ENCODE measurements at regions not wholly inside any gene's neighbourhood (a gene's known extent, or its start where the extent isn't known, plus 50 kb on each side); places are given as distances from the start of the nearest gene placed in this dataset.
"Not testable (repeated sequence)": the region's sequence is repeated elsewhere in the genome, so short reads cannot be mapped to it uniquely, and the experiment has no call there.

DNA sequence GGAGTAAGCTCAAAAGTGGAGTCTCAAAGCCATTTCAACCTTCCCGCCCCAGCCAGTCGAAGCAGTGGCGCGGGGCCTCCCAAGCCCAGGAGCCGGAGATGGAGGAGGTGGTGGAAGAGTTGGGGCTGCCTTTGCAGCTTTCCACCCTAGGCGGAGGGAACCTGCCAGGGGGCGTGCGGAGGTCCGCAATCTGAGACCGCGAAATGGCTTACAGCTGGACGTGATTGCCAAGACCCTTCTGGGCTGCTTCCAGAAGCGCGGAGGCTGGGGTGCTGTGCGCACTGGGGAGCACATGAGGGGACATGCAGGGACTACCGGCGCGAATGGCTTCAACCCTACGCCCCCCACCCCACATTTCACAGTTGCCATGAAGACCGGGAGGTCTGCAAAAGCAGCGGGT, 86.2 kb downstream of the PRR15 start:
- H2BK12ac ChIP-seq (ENCODE audit: low read length in 2 of 2): no peak overlapping the region
- no peak for DNase-seq
- H2BK15ac ChIP-seq (ENCODE audit: low read depth, poor library complexity, severe bottlenecking): no peak overlapping the region
- no peak overlapping the region for H3K23ac ChIP-seq (ENCODE audit: low read length in 2 of 2)
- H3K9ac ChIP-seq (ENCODE audit: low read length): no peak overlapping the region
- H3K36me3 ChIP-seq (ENCODE audit: control insufficient read depth in 1 of 2, insufficient read depth in 2 of 2, low read depth in 1 of 2, low read length in 2 of 2): peaks cover 0 to 14% of the 10 kb centered on the region in 2 experiments
- no peak overlapping the region for H2BK120ac ChIP-seq (ENCODE audit: low read depth, low read length)
- H3K4me1 ChIP-seq (ENCODE audit: control insufficient read depth, insufficient read depth, low read depth, low read length): no peaks in the 10 kb centered on the region
- no peak overlapping the region for H3K27ac ChIP-seq (ENCODE audit: low read length, poor library complexity, severe bottlenecking)
- no peak overlapping the region for H3K4me3 ChIP-seq (ENCODE audit: insufficient read depth in 1 of 2, low read depth in 1 of 2, low read length in 2 of 2)
- no peak overlapping the region for H4K91ac ChIP-seq (ENCODE audit: low read length)
- no peak overlapping the region for H2AFZ ChIP-seq (ENCODE audit: low read depth, low read length)
- H3K79me1 ChIP-seq (replicated peaks; ENCODE audit: low read length, poor library complexity, severe bottlenecking): peaks cover 12% of the 10 kb centered on the region
- H3K4me2 ChIP-seq (ENCODE audit: low read length, poor library complexity, severe bottlenecking): no peak overlapping the region
- no peak overlapping the region for H2BK5ac ChIP-seq (ENCODE audit: low read depth, low read length, poor library complexity, severe bottlenecking)
- H3K27me3 ChIP-seq (ENCODE audit: control insufficient read depth in 1 of 2, insufficient read depth in 1 of 2, low read length in 2 of 2): no peaks in the 10 kb centered on the region
- 99% methylated on average over 21 of the region's 21 CpGs for WGBS
- no peak overlapping the region for H2AK5ac ChIP-seq (ENCODE audit: low read length, severe bottlenecking)
- H3K9me3 ChIP-seq (ENCODE audit: control insufficient read depth, low read length): no peaks in the 10 kb centered on the region
- H3K14ac ChIP-seq (ENCODE audit: low read length in 2 of 2): no peak overlapping the region
- H3K18ac ChIP-seq (ENCODE audit: low read depth in 1 of 2, low read length in 2 of 2): no peak overlapping the region
- H4K8ac ChIP-seq (ENCODE audit: low read length): no peak overlapping the region
- no peak overlapping the region for H3K4ac ChIP-seq (ENCODE audit: low read depth in 1 of 2, low read length in 2 of 2)

DNA sequence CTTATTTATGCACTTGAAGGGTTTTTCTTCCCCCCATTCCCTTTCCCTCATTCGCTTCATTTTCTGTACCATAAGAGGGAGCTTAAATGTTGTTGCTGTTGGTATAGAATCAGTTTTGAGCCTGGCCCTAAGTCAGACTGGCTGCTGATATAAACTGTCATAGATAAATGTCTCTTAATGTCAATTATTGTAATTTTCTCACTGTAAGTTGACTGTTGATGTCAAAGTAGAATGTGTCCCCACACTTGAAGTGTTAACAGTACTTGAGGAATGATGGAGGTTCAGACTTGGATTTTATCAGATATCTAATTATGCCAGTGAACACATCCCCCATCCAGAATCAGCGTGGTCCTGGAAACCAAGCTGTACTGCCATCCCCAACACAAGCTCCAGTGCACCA, 87.8 kb downstream of the PRR15 start:
- Histone ChIP-seq H3K9me3 (ENCODE audit: control insufficient read depth, low read length) (no peaks in the 10 kb centered on the region), H2BK15ac (ENCODE audit: low read depth, poor library complexity, severe bottlenecking) (no peak overlapping the region)
- 100% methylated on average over 1 of the region's 2 CpGs for WGBS

DNA sequence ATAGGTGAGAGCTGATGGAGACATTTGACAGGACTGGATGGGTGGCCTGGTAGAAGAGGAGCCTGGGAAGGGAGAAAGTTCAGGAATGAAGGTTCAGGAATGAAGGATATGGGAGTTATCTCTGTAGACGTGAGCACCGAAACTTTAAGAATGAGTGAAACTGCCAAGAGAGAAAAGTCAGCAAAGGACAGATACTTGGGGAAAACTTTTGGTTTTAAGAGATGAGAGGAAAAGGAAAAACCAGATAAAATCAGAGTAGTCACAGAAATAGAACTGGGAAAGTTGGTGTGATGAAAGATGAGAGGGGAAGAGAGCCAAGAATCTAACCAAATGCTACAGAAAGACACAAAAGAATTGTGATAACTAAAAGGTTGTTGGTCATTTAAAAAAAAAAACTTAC, 88.9 kb downstream of the PRR15 start:
- Histone ChIP-seq H3K36me3 (ENCODE audit: control insufficient read depth in 1 of 2, insufficient read depth in 2 of 2, low read depth in 1 of 2, low read length in 2 of 2) (peaks cover 0 to 14% of the 10 kb centered on the region in 2 experiments), H3K18ac (ENCODE audit: low read depth in 1 of 2, low read length in 2 of 2) (no peak overlapping the region), H3K4me1 (ENCODE audit: control insufficient read depth, insufficient read depth, low read depth, low read length) (no peaks in the 10 kb centered on the region), H4K8ac (ENCODE audit: low read length) (no peak overlapping the region), H3K14ac (ENCODE audit: low read length in 2 of 2) (no peak overlapping the region), H2BK12ac (ENCODE audit: low read length in 2 of 2) (no peak overlapping the region), H2AFZ (ENCODE audit: low read depth, low read length) (no peak overlapping the region), H3K4me3 (ENCODE audit: insufficient read depth in 1 of 2, low read depth in 1 of 2, low read length in 2 of 2) (no peak overlapping the region), H3K9me3 (ENCODE audit: control insufficient read depth, low read length) (no peaks in the 10 kb centered on the region), H3K79me1 (replicated peaks; ENCODE audit: low read length, poor library complexity, severe bottlenecking) (peaks cover 10% of the 10 kb centered on the region), H3K9ac (ENCODE audit: low read length) (no peak overlapping the region), H2BK120ac (ENCODE audit: low read depth, low read length) (no peak overlapping the region), H2BK5ac (ENCODE audit: low read depth, low read length, poor library complexity, severe bottlenecking) (no peak overlapping the region), H3K4me2 (ENCODE audit: low read length, poor library complexity, severe bottlenecking) (no peak overlapping the region), H3K27me3 (ENCODE audit: control insufficient read depth in 1 of 2, insufficient read depth in 1 of 2, low read length in 2 of 2) (no peaks in the 10 kb centered on the region), H3K23ac (ENCODE audit: low read length in 2 of 2) (no peak overlapping the region), H3K27ac (ENCODE audit: low read length, poor library complexity, severe bottlenecking) (no peak overlapping the region), H3K4ac (ENCODE audit: low read depth in 1 of 2, low read length in 2 of 2) (no peak overlapping the region), H4K91ac (ENCODE audit: low read length) (no peak overlapping the region), H2BK15ac (ENCODE audit: low read depth, poor library complexity, severe bottlenecking) (no peak overlapping the region), H2AK5ac (ENCODE audit: low read length, severe bottlenecking) (no peak overlapping the region)
- WGBS: 97% methylated on average over 2 of the region's 2 CpGs
- no peak for DNase-seq

More for the DNA sequence above, 87.8 kb downstream of the PRR15 start:
- Histone ChIP-seq H2BK5ac (ENCODE audit: low read depth, low read length, poor library complexity, severe bottlenecking) (no peak overlapping the region), H3K14ac (ENCODE audit: low read length in 2 of 2) (no peak overlapping the region), H3K4me2 (ENCODE audit: low read length, poor library complexity, severe bottlenecking) (no peak overlapping the region), H2AFZ (ENCODE audit: low read depth, low read length) (no peak overlapping the region), H2BK120ac (ENCODE audit: low read depth, low read length) (no peak overlapping the region), H3K4ac (ENCODE audit: low read depth in 1 of 2, low read length in 2 of 2) (no peak overlapping the region), H4K91ac (ENCODE audit: low read length) (no peak overlapping the region), H3K36me3 (ENCODE audit: control insufficient read depth in 1 of 2, insufficient read depth in 2 of 2, low read depth in 1 of 2, low read length in 2 of 2) (peaks cover 0 to 14% of the 10 kb centered on the region in 2 experiments), H3K27me3 (ENCODE audit: control insufficient read depth in 1 of 2, insufficient read depth in 1 of 2, low read length in 2 of 2) (no peaks in the 10 kb centered on the region), H3K23ac (ENCODE audit: low read length in 2 of 2) (no peak overlapping the region), H3K4me3 (ENCODE audit: insufficient read depth in 1 of 2, low read depth in 1 of 2, low read length in 2 of 2) (no peak overlapping the region), H3K18ac (ENCODE audit: low read depth in 1 of 2, low read length in 2 of 2) (no peak overlapping the region), H2BK12ac (ENCODE audit: low read length in 2 of 2) (no peak overlapping the region), H3K27ac (ENCODE audit: low read length, poor library complexity, severe bottlenecking) (no peak overlapping the region), H3K4me1 (ENCODE audit: control insufficient read depth, insufficient read depth, low read depth, low read length) (no peaks in the 10 kb centered on the region), H4K8ac (ENCODE audit: low read length) (no peak overlapping the region), H3K79me1 (replicated peaks; ENCODE audit: low read length, poor library complexity, severe bottlenecking) (peaks cover 10% of the 10 kb centered on the region), H3K9ac (ENCODE audit: low read length) (no peak overlapping the region), H2AK5ac (ENCODE audit: low read length, severe bottlenecking) (no peak overlapping the region)
- DNase-seq: no peak

DNA sequence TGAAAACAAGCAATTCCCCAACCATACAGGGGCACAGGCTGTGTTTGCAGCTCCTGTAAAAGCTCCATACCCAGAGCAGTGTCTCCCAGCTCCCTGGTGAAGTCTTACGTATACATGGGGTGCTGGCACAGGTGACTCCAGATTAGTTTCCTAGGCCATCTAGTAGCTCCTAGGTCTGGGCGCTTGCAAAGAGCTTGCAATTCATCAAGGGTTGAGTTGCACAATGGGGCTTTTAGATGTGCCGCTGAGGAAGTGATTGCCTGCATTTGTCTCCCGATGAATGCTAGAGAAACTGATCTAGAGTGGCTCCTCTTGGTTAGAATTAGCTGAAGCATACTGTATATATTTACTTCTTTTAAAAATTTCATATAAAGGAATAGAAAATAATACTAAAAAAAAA, 90.7 kb downstream of the PRR15 start:
- not testable (repeated sequence) for DNase-seq; H3K14ac ChIP-seq (ENCODE audit: low read length in 2 of 2); H4K91ac ChIP-seq (ENCODE audit: low read length); H3K18ac ChIP-seq (ENCODE audit: low read depth in 1 of 2, low read length in 2 of 2); H3K23ac ChIP-seq (ENCODE audit: low read length in 2 of 2); H3K4me3 ChIP-seq (ENCODE audit: insufficient read depth in 1 of 2, low read depth in 1 of 2, low read length in 2 of 2); H2BK5ac ChIP-seq (ENCODE audit: low read depth, low read length, poor library complexity, severe bottlenecking); H3K9me3 ChIP-seq (ENCODE audit: control insufficient read depth, low read length); H3K27me3 ChIP-seq (ENCODE audit: control insufficient read depth in 1 of 2, insufficient read depth in 1 of 2, low read length in 2 of 2); H2BK15ac ChIP-seq (ENCODE audit: low read depth, poor library complexity, severe bottlenecking); H3K4ac ChIP-seq (ENCODE audit: low read depth in 1 of 2, low read length in 2 of 2); H4K8ac ChIP-seq (ENCODE audit: low read length); H3K4me1 ChIP-seq (ENCODE audit: control insufficient read depth, insufficient read depth, low read depth, low read length); H2AK5ac ChIP-seq (ENCODE audit: low read length, severe bottlenecking); H2AFZ ChIP-seq (ENCODE audit: low read depth, low read length); H3K4me2 ChIP-seq (ENCODE audit: low read length, poor library complexity, severe bottlenecking); H2BK120ac ChIP-seq (ENCODE audit: low read depth, low read length); H3K27ac ChIP-seq (ENCODE audit: low read length, poor library complexity, severe bottlenecking); H2BK12ac ChIP-seq (ENCODE audit: low read length in 2 of 2); H3K9ac ChIP-seq (ENCODE audit: low read length)
- Histone ChIP-seq H3K79me1 (replicated peaks; ENCODE audit: low read length, poor library complexity, severe bottlenecking) (peaks cover 11% of the 10 kb centered on the region), H3K36me3 (ENCODE audit: control insufficient read depth in 1 of 2, insufficient read depth in 2 of 2, low read depth in 1 of 2, low read length in 2 of 2) (peaks cover 0 to 10% of the 10 kb centered on the region in 2 experiments)
- WGBS: 88% methylated on average over 2 of the region's 4 CpGs

All from mesenchymal stem cell (in vitro differentiated cells and primary cell).